ENCODE measurements at regions not wholly inside any gene's neighbourhood (a gene's known extent, or its start where the extent isn't known, plus 50 kb on each side); places are given as distances from the start of the nearest gene placed in this dataset.

- in situ Hi-C loops (cut with MboI; ENCODE audit: low pct_unique_long_range_greater_than_20kb, low sequenced_read_pairs, unreplicated experiment), result no loop called here
- DNase-seq (ENCODE audit: low spot score), result no peak
- TF ChIP-seq CTCF (IDR thresholded peaks at IDR 0.05; ENCODE audit: extremely low read depth, insufficient read depth, missing control alignments), result no peak
These were observed 53.3 kb downstream of the BLID start for GRCh38 chr11:122062763-122063162.

DNA sequence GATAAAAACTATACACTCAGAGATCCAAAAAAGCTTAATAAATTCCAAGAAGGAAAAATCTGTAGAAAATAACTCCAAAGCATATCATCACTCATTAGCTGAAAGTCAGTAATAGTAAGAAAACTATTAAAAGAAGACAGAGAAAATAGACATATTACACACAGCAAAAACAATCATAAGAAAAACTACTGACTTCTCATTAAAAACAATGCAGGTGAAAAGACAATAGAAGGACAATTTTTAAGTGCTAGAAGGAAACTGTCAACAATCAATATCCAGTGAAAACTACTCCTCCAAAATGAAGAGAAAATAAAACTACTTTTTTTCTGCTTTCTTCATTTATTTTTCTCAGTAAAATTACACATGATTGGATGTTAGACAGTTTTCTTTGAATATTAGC lies 56.5 kb downstream of the BLID start:
- in situ Hi-C loops (cut with MboI; ENCODE audit: low pct_unique_long_range_greater_than_20kb, low sequenced_read_pairs, unreplicated experiment), result no loop called here
- DNase-seq (ENCODE audit: low spot score), result no peak
- no peak for TF ChIP-seq CTCF (IDR thresholded peaks at IDR 0.05; ENCODE audit: extremely low read depth, insufficient read depth, missing control alignments)

GRCh38 chr11:122050021-122050690 lies 65.9 kb downstream of the BLID start:
- no peak for DNase-seq (ENCODE audit: low spot score)
- in situ Hi-C loops (cut with MboI; ENCODE audit: low pct_unique_long_range_greater_than_20kb, low sequenced_read_pairs, unreplicated experiment), result no loop called here
- TF ChIP-seq CTCF (IDR thresholded peaks at IDR 0.05; ENCODE audit: extremely low read depth, insufficient read depth, missing control alignments), result no peak

- no peak for TF ChIP-seq CTCF (IDR thresholded peaks at IDR 0.05; ENCODE audit: extremely low read depth, insufficient read depth, missing control alignments)
- DNase-seq (ENCODE audit: low spot score), result no peak
- in situ Hi-C loops (cut with MboI; ENCODE audit: low pct_unique_long_range_greater_than_20kb, low sequenced_read_pairs, unreplicated experiment), result no loop called here
These were observed 67.6 kb downstream of the BLID start for GRCh38 chr11:122048401-122048800.

DNA sequence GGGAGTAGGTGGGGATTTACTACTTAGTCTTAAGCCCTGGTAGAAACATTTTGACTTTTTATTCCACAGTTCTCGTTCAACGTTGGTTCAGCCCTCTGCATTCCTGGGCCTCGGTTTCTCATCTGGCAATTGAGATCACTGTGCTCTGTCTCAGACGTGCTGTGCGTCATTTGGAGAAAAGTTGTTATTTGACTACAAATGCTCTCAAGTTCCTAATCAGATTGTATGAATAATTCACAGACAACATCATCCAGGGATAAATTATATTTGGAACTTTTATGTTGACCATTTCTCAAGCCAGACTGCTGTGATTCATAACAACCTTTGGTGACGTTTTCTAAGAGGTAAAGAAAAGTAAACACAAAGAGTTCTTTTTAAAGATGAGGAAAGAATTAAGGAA lies 69.2 kb downstream of the BLID start:
- no peak for DNase-seq (ENCODE audit: low spot score)
- in situ Hi-C loops (cut with MboI; ENCODE audit: low pct_unique_long_range_greater_than_20kb, low sequenced_read_pairs, unreplicated experiment), result no loop called here
- TF ChIP-seq CTCF (IDR thresholded peaks at IDR 0.05; ENCODE audit: extremely low read depth, insufficient read depth, missing control alignments), result no peak

DNA sequence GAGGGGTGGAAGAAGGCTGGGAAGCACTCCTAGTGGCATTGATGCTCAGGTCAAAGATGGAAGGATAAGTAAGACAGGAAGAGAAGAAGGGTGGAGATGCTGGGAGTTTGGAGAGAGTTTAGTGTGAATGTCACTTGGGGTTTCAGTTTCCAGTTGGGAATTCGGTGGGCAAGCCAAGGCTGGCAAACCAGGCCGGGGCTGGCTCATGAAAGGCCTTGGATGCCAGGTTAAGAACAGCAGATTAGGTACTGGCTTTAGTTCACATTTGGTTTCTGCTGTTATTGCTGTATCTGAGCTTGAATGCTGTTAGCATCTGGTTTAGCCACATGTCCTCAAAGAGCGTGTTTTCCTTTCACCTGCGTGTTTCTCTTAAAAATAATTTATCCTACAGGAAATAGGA lies 69.6 kb downstream of the BLID start:
- in situ Hi-C loops (cut with MboI; ENCODE audit: low pct_unique_long_range_greater_than_20kb, low sequenced_read_pairs, unreplicated experiment), result no loop called here
- TF ChIP-seq CTCF (IDR thresholded peaks at IDR 0.05; ENCODE audit: extremely low read depth, insufficient read depth, missing control alignments), result no peak
- no peak for DNase-seq (ENCODE audit: low spot score)
